DND-41 (cell line): ENCODE measurements at regions not wholly inside any gene's neighbourhood (a gene's known extent, or its start where the extent isn't known, plus 50 kb on each side); places are given as distances from the start of the nearest gene placed in this dataset.

ENCODE experiments used
- CTCF ChIP-seq: IDR thresholded peaks from 2 replicates; pipeline ENCODE4 v1.5.1; 2012; ENCODE audit warnings: borderline replicate concordance, low read length, moderate library complexity, mild to moderate bottlenecking; ENCODE audit not compliant: poor library complexity, severe bottlenecking; ENCODE audit errors: extremely low read depth
- EZH2 ChIP-seq: IDR thresholded peaks from 3 replicates; pipeline ENCODE4 v1.6.1; 2012; ENCODE audit warnings: borderline replicate concordance, low read depth, mild to moderate bottlenecking, moderate library complexity, low read length, inconsistent platforms; ENCODE audit not compliant: severe bottlenecking

GRCh38 chr11:64437426-64437825 is 78.5 kb downstream of the RPS6KA4 start:
- no peak for TF ChIP-seq CTCF
- no peak for TF ChIP-seq EZH2
